Activated CD4-positive, alpha-beta T cell treated with anti-CD3 and anti-CD28 coated beads, Interleukin-2, amount 50 U/mL, for 1 hour (primary cell): ENCODE measurements at regions not wholly inside any gene's neighbourhood (a gene's known extent, or its start where the extent isn't known, plus 50 kb on each side); places are given as distances from the start of the nearest gene placed in this dataset.

Experiments used
- DNase-seq: peaks from one replicate; pipeline ENCODE4 v3.0.0-alpha.2; 2020

DNA sequence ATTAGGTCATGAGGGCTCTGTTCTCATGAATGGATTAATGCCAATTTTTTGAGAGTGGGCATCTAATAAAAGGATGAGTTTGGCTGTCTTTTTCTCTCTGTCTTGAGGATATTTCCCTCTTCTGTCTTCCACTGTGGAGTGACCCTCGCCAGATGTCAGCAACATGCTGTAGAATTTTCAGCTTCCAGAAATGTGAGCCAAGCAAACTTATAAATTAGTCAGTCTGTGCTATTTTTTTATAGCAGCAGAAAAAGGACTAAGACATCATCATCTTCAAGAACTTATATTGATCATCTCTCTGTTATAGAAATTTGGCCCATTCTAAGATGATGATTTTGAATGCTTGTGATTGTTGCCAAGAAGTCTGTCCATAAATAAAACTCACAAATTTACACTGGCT lies 431.4 kb downstream of the FGF9 start:
- no peak for DNase-seq

DNA sequence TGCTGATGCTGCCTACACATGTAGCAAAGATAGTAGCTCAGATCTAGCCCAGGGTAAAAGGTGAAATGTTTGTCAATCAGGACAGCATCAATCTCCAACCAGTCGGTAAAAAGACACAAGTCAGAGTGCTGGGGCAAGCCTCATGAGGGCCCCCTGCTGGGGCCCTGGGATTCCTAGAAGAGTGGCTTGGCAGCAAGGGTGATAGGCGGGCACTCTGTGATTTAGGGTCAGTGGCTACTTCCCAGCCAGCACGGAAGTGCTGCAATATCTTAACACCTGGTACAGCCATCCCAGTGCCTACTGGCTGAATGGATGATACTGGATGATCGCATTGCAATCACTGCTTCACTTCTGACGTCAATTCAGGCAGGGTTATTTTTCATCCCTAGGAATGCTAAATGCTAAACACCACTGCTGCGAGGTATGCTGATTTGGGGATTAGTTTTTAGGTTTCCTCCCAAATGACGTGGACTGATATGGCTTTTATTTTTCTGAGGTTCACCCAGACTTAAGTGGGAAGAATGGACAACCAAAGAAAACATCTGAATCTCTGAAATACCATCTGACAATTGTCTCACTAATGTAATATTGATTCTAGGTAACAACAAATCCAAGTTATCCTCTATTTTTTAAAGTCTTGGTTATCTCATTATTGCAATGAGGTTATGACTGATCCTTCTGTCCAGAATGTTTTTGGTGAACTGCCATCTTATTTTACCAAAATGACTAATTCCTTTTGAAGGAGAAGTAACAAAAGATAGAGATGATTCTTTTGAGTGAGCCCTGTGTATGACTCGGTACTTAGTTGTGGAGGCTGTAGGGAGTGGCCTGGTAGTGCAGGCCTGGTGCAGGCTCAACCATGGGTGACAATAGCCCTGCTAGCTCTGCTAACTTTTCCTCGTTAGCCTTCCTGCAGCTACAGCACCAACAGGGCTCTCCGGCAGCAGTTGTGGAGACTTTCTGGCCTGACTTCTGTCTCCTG lies 432.5 kb downstream of the FGF9 start:
- no peak for DNase-seq

DNA sequence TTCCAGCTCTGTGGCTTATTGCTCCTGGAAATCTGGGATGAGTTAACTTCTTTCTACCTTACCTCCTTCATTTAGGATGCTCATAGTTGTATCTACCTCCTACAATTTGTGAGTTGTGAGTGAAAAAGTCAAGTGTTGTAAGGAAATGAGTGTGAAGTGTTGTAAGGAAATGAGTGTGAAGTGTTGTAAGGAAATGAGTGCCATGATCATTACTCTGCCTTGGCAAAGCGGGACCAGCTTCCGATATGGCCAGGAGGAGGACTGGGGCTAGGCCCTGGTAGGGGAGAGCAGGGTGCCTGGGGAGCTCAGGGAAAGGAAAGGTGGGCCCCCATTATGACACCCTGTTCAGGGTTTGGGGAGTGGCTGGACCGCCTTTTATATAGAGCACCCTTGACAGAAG lies 435.2 kb downstream of the FGF9 start:
- no peak for DNase-seq

DNA sequence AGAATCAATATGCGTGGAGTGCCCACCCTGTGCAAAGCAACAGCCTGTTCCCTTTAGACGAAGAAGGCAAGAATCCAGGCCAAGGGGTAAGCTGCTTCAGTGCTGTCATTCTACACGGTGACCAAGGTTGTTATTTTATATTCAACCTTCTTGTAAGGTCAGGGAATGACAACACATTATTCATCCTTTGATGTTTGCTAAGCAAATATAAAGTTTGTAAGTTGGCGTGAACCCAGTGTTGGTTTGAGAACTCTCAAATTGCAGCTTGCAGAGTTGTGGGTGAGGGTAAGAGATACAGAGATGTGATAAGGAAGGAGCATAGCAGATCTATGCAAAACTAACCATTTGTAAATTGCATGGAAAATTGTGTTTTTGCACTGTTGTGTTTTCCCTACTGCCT lies 436.7 kb downstream of the FGF9 start:
- DNase-seq: no peak

- no peak for DNase-seq
These were observed 437.5 kb downstream of the FGF9 start for GRCh38 chr13:22108283-22108942.

DNA sequence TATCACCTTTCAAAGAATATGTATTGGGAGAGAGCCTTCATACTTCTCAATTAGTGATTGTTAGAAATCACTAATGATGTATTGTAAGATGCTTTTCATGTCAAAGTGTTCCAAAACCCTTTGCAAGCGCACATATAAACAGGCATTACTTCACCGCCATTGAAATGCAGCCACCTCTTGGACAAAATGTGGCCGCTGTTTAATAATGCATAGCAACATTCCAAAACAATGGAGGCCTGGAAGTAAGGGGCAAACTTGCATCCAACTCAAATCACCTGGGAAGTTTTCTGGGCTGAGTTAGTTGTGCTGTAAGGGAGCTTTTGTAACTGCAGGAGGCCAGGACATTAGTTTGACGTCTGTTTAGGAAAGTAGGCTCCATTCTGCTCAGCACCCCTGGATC lies 438.1 kb downstream of the FGF9 start:
- DNase-seq: no peak

DNA sequence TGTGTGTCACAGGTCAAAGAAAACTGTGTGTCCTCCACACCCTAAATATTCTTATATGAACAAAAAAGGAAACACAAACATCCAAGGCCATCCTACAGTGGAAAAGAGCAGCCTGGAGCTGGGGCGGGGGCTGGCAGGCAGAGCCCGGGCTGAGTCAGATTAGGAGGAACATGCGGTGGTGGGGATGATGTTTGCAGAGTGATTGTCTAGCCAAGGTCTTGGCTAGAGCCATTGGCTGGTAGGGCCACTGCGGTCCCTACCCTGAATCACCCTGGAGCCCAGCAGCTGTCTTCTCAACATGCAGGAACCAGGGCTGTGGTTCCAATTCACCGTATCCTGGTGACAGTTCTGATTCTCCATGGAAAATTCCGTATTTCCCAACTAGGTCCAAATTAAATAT lies 439.5 kb downstream of the FGF9 start:
- DNase-seq: no peak

GRCh38 chr13:22111152-22111783 lies 440.4 kb downstream of the FGF9 start:
- DNase-seq: no peak

DNA sequence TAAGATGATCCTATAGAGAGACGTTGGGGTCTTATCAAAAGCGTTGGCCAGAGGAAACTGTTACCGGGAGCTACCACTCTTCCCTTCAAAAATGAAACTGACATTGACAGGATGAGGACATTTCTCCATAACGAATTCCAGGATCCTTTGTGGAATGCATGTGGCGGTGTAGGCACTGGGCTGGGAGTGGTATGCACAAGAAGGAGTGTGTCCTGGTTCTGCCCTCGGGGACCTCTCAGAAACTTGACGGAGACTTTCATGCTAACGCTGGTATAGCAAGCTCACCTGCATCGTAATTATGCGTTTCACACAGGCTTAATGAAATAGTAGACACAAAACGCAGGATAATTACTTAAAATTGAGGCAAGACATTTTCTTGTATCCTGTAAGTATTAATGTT lies 441.1 kb downstream of the FGF9 start:
- DNase-seq: no peak

DNA sequence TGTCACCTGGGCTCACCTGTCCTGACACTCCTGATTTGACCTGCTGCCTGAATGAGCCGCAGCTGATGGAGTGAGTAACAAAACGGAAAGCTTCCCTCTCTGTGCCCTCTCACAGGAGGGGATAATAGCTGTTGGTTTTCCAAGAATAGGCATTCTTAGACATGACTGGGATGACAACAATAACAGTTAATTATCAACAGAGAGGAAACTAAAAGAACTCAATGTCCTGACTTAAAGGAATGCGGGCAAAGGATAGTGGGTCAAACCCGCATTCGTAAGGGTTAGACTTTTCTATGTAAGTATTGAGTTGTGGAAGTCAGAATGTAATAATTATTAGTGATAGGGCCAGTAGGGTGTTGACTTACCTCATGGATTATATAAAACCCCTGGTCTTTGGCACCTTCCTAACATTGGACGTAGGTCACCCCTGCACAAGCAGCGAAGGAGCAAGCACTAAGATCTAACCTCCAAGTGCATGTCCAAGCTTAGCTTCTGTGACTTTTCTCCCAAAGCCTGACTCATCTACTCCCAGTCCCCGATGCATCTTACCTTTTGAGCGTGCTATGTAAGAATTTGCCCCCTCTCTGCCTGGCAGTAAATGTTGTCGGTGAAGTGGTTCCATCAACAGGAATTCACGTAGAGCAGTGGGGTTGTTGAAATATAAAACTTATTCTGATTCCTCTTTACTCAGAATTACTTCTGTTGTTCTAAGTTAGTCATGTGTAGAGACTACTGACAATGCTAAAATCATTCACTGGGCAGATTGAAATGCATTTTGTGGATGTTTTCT lies 442.3 kb downstream of the FGF9 start:
- DNase-seq: no peak

- DNase-seq: no peak
These were observed 443.9 kb downstream of the FGF9 start for GRCh38 chr13:22114630-22115311.

DNA sequence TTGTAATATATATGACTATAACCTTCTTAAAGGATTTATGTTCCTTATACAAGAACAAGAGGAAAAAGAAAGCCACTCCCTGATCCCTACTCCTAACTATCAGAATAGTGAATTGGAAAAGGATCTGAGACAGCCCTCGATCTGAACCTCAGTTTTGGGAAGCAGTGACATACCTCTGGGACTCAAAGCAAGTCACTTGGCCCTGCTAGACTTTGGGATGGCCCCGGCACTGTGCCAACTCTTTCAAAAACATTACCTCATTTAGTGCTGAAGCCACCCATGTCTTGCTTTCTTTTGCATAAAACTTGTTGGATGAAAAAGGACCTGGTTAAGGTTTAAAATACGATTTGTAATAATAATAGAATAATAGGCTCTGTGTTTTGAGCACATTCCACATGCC lies 447.3 kb downstream of the FGF9 start:
- DNase-seq: no peak

- DNase-seq: no peak
These were observed 449.8 kb downstream of the FGF9 start for GRCh38 chr13:22120646-22121045.

DNA sequence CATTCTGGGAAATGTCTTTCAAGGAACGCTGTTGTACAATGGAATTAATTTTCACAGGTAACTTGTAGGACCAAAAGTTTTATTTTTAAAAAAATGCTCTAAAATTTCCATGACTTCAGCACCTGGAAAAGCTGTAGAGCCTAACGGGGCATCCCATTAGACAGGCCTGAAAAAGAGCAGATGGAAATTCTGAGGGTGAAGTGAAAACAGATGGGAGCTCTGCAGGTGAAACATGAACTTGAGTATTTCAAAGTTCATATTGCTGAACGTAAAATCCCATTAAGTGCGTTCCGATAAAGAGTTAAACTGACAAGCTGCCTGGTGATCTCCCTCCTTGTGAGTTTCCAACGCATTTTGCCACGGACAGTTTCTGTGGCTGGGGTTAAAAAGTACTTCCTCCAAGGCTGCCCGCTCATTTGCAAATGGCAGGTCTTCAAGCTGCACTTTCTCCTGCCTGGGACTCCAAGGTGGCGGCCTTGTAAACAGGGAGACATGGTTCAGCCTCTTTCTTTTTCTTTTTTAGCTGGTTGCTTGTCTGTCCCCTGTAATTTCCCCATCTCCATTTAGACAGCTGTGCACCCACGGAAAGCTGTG lies 450.4 kb downstream of the FGF9 start:
- no peak for DNase-seq

- no peak for DNase-seq
These were observed 455.7 kb downstream of the FGF9 start for GRCh38 chr13:22126433-22127021.

DNA sequence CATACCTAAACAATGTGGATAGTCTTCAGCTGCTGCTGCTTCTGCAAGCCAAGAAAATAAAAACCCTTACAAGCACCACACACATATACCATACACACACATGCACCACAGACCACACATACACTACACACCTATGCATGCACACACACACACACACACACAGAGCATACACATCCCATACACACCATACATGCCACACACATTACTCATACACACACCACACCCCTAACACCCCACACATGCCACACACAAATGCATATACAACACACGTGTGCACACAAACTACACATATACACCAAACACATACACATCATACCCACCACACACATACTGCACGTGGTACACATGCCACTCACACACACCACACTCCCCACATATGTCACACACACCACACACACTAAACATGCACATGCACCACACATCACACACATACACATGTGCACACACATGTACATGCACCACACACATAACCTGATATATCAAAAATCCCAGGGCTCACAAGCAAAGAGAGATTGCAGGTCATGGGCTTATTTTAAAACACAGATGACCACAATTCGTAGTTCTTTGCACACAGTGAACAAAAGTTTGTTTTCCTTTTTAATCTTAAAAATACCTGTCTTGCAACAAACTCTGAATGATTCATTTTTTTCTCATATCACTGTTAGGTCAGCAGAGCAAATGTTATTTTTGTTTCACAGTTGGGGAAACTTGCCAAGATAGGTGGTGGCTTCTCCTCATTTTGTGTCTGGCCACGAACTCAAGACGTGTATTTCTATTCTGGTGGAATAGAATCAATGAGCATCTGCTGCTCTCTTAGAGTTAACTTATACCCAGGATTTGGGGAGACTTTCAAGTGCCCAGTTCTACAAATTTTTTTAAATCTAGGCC lies 456.6 kb downstream of the FGF9 start:
- no peak for DNase-seq

GRCh38 chr13:22128441-22129408 lies 457.9 kb downstream of the FGF9 start:
- DNase-seq: no peak

- DNase-seq: no peak
These were observed 459.4 kb downstream of the FGF9 start for GRCh38 chr13:22130254-22130653.

DNA sequence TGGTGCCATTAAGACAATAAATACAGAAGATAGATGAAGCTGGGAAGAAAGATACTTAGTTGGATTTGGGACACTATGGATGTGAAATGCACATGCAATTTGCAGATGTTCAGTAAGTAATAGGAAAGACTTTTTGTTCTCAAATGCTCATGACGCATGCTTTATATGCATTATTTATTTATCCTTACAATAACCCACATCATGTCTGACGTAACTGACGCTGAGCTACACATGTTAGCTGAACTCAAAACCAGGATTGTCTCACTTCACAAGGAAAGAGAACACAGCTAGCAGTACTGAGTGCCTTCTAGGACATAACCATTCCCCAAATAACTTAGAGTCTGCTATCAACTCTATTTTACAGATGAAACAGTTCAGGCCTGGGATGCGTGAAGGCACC lies 463.4 kb downstream of the FGF9 start:
- no peak for DNase-seq
